Activated CD8-positive, alpha-beta memory T cell treated with anti-CD3 and anti-CD28 coated beads for 36 hours (primary cell): ENCODE measurements at regions not wholly inside any gene's neighbourhood (a gene's known extent, or its start where the extent isn't known, plus 50 kb on each side); places are given as distances from the start of the nearest gene placed in this dataset.

Experiments used
- CTCF ChIA-PET: fragments of 350-600 bp; sonication (Branson Sonifier 250); formaldehyde crosslinking; loops from one replicate; lab custom pipeline; 2021; ENCODE audit warnings: antibody characterized with exemption; lab: Charles Lee
- POLR2A ChIA-PET: fragments of 350-600 bp; sonication (Branson Sonifier 250); formaldehyde crosslinking; loops from one replicate; lab custom pipeline; 2021; ENCODE audit warnings: antibody characterized with exemption; lab: Charles Lee

DNA sequence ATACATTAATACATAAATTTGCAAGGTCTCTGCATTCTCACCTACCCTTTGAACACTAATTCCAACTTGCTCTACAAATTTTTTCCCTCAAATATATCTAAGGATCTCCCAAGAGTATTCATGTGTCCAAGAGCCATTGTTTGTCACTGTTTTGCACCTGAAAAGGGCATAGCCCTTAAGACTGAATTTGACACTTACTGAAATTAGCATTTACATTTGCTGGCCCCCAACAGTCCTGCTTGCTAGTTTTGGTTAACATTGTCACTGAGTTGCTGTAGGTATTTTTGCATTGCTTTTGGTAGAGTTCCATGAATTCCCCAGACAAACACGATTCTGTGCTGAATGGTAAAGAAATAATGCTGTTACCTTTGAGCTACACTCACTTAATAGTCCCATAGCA lies 57.3 kb downstream of the KCNA4 start:
- ChIA-PET POLR2A (no interaction called here), CTCF (no interaction called here)

DNA sequence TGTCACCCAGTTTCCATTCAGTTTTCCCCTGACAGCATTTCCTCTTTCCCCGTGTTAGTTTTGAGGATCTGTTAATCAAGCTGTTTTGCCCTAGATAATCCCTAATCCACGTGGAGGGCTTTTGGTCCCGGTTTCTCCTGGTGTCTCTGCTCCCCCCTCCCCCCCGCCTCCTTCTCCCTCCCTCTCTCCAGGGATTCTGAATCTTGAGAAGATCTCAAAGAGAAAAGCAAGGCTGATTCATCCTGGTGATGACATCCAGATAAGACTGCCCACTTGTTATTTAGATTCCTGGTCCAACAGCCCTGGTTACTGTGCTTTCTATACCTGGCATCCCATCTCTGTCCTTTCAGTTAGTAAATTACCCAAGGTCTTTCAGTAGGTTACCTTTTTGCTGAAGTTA lies 59.4 kb downstream of the KCNA4 start:
- POLR2A ChIA-PET = no interaction called here

DNA sequence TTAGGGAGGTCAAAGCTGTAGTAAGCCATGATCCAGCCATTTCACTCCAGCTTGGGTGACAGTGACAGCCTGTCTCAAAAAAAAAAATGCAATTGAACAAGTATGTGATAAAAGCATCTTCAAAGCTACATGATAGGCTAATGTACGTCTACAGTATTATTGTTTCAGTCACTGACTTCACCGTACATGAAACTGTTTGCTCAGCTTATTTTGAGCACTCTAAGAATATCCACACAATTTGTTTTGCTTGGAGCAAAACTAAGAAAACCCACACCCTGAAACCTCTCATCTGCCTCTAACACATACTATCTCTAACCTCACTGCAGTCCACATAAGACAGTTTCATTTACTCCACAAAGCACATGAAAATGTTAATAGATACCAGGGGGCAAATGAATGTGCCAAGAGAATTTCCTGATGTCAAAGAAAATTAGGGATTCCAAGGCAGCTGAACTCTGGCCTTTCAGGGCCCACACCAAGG lies 60.7 kb downstream of the KCNA4 start:
- POLR2A ChIA-PET = no interaction called here
- CTCF ChIA-PET = no interaction called here

More for the DNA sequence above, 59.4 kb downstream of the KCNA4 start:
- CTCF ChIA-PET = no interaction called here

DNA sequence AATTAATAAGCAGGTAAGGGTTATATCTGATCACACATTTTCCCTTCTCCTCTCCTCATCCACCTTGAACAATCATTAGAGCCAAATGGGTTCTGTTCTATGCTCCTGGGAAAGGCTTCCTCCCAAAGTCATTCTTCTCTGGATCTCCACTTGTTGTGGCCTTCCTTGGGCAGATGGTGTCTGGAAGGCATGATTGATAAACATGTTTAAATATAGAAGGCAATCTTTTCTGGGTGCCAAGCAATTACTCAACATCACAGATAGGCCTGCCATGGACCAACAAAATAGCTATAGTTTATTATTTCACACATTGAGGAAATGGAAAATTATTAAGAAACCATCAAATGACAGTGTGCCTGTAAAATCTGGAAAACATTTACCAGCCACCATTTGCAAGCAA lies 73.5 kb downstream of the KCNA4 start:
- CTCF ChIA-PET = no interaction called here
- POLR2A ChIA-PET = no interaction called here

DNA sequence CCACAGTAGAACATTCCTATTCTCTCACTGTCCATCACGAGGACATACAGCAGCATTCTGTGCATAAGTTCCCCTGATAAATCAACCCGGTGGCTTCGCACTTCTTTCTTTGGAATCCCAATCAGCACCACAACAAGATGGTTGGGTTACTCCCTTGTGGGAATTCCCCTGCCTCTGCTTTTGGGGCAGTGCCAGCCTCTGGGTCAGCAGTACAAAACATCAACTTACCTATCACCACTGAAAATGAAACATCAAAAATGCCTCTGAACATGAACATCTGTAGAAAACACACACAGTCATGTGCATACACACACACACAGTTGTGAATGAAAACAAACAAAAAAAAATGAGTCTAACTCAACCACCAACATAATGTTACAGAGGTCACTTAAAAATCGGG lies 79.3 kb downstream of the KCNA4 start:
- CTCF ChIA-PET = no interaction called here
- POLR2A ChIA-PET = no interaction called here

DNA sequence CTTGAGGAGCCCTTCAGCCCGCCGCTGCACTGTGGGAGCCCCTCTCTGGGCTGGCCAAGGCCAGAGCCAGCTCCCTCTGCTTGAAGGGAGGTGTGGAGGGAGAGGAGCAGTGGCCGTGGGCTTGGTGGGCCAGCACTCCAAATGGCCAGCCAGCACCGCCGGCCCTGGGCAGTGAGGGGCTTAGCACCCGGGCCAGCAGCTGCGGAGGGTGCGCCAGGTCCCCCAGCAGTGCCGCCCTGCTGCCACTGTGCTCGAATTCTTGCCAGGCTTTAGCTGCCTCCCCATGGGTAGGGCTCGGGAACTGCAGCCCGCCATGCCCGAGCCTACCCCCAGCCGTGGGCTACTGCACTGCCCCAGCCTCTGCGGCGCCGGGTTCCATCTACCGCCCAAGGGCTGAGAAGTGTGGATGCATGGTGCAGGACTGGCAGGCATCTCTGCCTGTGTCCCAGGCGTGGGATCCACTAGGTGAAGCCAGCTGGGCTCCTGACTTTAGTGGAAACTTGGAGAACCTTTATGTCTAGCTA lies 82.7 kb downstream of the KCNA4 start:
- POLR2A ChIA-PET = no interaction called here
- CTCF ChIA-PET = no interaction called here

DNA sequence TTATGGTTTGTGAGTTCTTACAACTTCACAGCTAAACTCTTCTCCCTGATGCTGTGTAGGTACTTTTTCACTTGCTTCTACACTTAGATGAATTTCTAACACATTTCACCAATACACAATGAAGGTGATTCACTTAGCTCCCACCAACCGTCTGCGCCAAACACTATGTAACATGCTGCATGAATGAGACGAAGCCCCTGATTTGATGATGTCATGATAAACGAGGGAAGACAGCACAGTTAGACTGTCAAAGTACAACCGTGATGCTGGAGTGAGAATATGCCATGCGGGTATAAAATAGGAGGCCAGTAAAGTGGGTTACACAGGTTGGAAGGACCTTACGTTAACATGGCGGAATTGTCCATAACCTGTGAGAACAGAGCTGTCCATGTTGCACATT lies 100.8 kb downstream of the KCNA4 start:
- POLR2A ChIA-PET = no interaction called here
- CTCF ChIA-PET = no interaction called here

DNA sequence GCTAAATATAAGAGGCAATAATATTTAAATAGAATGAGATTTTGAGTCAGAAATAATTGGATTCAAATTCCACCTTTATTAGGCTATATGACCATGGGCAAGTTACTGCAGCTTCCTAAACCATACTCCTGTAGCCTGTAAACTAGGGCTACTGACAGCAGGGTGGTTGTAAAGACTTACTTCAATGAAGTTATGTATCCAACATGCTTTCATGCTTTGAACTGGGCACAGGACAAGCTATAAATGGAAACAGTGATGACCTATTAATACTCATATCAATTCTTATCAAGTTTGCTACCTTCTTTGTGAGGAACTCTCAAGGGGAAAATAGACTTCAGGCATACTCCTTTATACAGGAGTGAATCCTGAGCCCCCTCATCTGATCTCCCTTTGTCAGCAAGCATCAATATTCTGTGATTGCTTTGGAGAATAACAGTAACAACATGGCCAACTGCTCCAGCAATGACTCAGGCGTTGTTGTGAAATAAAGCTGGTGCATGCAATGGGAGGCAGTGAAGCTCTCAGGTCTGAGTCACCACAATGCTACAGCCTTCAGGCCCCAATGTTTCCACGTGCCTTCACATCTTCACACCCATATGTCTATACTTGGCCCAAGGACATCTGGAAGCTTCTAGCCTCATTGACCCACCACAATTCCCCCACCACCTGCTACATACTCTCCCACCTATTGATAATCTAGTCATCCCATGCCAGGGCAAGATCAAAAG lies 102.5 kb downstream of the KCNA4 start:
- ChIA-PET CTCF (no interaction called here), POLR2A (no interaction called here)

DNA sequence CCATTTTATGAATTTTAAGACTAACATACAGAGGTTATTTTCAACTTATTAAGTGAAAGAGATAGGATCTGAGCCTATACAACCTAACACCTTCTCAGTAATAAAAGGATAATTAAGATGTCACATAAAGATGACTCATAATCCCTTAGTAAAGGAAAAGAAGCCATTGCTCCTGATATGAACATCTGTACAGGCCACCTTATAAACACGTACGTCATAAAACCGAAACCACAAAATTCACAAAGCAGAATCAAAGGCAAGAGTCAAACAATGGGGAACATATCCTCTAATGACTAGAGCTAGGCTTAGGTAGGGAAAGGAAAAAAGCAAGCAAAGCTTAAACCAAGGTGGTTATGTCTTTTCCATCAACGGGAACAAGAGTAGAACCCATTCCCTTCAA lies 103.5 kb downstream of the KCNA4 start:
- ChIA-PET POLR2A (no interaction called here), CTCF (no interaction called here)

DNA sequence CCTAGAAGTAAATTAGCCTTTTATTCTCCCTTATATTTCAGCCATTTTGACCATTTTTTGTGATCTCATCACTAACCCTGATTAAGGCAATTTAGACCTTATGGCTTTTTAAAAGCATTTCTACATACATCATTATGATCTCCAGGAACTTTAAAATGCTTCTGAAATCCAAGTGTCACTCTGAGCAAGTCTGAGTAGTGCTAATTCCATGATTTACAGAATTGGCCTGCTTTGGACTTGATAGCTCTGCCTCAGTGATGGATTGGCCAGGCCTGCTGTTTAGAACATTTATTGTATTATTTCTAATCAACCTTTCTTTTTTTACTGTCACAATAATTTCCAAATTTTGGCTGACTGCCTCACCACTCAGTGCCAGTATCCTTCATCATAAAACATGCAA lies 116.4 kb downstream of the KCNA4 start:
- POLR2A ChIA-PET = no interaction called here
- CTCF ChIA-PET = no interaction called here

DNA sequence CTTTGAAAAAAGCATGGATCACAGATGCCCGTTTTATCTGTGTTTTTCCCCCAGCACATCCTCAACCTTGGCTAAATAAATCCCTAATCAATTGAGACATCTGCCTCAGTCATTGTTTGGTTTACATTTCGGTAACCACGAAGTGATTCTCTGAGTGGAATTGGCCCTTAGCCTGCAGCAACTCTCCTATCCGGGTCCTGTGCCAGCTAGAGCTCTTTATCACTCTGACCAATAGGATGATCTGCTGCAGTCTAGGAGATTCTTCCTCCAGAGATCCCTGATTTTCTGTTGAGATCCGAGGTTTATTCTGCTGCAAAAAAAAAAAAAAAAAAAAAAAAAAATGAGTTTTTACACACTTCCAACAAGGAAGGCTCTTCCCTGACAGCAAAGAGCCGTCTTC lies 137.3 kb downstream of the KCNA4 start:
- ChIA-PET CTCF (interaction anchor here (0.7 kb wide), 1 partner anchor 70 kb away, joined by 3 read pairs; no protein-coding TSS in a partner anchor), POLR2A (no interaction called here)

DNA sequence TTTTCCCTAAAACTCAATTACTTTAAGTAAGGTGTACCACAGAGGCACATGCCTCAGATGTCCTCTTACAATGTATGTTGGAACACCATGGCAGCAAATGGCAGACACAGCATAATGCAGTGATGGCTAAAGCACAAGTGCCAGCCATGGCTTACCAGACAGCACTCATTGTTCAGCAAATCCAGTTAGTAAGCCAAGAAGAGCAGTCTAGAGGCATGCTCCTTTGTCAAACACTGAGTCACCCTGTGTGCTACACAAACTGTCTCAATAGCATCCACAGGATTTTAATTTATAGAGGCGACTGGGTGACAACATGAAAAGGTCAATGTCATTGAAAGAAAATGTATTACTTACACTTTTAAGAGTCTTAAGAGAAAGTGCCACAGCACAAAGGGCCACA lies 140.6 kb downstream of the KCNA4 start:
- ChIA-PET POLR2A (no interaction called here), CTCF (no interaction called here)

DNA sequence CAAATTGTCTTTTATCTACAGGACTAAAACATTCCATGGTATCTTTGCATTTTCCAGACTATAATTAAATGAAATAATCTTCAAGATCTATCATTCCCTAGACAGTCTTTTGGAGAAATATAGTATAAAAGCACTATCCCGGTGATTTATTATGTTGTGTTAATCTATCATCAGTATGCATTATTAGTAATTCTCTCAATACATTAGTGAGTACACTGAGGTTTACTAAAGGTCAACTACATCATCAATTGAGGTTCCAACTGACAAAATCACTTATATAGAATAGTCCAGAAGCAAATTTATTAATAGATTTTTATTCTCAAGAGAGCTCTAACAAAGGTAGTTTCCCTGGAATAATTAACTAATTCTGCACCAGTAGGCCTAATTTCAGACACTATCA lies 169.6 kb downstream of the KCNA4 start:
- CTCF ChIA-PET = no interaction called here
- POLR2A ChIA-PET = no interaction called here

DNA sequence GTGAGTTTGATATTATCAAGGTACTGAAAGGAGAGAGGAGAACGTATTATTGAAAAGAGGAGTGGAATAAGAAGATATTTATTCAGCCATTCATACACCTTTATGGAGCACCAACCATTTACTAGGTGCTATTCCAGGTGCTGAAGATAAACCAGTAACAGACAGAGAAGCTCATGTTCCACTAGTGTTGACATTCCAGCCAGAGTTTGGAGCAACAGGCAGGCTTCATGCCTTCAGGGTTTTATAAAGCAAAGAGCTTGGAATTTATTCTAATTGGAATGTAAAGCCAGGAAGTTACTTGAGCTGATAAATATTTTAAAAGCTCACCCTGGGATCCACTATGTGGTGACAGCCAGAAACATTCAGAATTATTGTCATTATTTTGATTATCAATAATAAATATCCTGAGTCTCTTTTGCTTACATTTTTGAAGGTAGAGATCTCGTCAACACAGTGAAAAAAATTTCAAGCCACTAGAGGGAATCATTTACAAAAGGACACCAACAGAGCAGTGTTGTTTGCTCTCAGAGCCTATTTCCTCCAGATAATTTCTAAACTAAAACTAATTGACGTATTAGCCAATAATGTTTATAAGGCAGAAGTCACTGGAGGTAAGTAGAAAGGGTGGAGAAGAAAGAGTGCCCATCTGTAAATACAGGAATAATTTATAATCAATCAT lies 172.0 kb downstream of the KCNA4 start:
- ChIA-PET POLR2A (no interaction called here), CTCF (no interaction called here)

DNA sequence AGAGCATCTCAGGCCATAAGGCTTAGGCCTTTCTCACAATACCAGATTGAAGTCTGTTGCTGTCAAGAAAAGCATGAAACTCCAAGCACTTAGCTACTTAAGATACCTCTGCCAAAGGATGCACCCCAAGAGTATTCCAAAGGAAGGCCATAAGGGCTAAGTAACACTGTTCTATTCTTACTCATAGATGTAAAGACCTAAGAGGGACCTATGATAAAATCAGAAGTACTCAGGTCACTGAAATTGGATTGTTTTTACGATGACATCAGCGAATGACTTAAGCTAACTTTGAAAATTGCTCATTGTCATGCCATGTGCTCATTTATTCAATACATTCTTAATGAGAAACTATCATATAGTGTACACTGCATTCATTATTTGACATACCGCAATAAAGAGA lies 172.8 kb downstream of the KCNA4 start:
- POLR2A ChIA-PET = no interaction called here

DNA sequence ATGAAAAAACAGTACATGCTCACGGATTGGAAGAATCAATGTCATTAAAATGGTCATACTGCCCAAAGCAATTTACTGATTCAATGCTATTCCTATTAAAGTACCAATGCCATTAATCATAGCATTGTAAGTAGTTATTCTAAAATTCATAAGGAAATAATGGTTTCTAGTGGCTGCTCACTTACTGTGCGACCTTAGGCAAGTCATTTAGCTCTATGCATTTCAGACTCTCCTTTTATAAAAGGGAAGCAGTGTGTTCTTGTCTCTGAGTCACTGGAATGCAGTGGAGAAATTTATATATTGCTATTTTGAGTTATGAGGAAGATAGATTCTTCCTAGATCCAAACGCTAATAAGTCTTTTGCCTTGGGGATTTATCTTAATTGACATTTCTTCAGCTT lies 174.8 kb downstream of the KCNA4 start:
- ChIA-PET CTCF (no interaction called here), POLR2A (no interaction called here)

More for the DNA sequence above, 172.8 kb downstream of the KCNA4 start:
- CTCF ChIA-PET = no interaction called here

DNA sequence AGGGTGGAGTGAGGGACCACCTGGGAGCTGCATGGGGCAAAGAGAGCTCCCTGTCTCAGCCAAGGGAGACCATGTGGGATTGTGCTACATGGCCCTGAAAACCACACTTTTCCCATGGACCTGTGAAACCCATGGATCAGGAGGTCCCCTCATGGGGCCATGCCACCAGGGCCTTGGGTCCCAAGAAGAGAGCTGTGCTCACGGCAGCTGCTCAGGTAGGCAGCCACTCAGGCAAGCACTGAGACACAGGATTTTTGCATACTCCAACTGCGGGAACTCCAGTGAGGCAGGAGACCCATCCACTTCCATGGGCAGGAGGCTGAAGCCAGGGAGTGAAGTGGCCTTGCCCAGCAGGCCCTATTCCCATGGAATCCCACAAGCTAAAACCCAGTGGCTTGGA lies 190.0 kb downstream of the KCNA4 start:
- POLR2A ChIA-PET = no interaction called here
- CTCF ChIA-PET = no interaction called here

DNA sequence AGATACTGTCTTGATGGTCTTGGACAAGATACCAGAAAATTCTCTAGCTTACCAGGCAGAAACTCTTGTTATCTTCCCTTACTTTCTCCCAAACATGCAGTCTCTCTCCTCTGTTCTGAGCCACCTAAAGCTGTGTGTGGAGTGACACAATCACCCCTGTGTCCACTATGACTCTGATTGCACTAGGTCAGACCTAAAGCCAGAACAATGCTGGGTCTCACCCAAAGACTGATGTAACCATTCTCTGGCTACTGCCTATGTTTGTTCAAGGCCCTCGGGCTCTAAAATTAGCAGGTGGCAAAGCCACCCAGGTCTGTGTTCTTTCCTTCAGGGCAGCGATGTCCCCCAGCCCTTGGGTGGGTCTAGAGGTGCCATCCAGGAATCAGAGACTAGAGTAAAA lies 200.5 kb downstream of the KCNA4 start:
- ChIA-PET CTCF (no interaction called here), POLR2A (no interaction called here)

DNA sequence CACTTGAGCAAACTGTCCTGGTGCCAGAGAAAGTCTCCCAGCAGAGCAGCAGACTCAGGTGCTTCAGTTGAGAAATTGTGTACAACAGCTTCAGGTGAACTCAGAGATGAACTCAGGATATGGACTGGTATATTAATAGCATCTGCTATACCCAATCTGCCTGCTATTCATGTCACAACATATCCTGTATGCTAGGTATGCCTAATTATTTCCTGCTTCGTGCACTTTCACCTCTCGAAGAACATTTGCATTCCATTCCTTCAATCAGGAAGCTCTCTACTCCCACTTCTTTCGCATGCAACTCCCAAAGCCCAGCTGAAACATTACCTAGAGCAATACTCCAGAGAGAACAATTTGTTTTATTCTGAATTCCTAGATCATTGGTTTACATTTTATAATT lies 207.7 kb downstream of the KCNA4 start:
- CTCF ChIA-PET = no interaction called here
- POLR2A ChIA-PET = no interaction called here

DNA sequence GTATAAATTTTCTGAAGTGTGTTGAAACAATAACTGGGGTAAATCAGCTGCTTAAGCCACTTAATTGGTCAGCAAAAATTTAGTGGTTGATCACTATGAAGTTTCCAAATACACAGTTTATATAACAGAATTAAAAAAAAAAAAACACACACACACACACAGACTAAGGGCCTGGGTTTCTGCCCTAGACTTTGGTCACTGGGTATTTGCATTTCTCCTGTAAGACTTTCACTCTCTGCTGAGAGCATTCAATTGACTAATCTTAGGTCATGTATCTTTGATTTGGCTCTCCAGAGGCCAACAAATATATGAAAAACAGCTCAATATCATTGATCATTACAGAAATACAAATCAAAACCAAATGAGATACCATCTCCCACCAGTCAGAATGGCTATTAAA lies 214.3 kb downstream of the KCNA4 start:
- POLR2A ChIA-PET = no interaction called here
- CTCF ChIA-PET = no interaction called here

DNA sequence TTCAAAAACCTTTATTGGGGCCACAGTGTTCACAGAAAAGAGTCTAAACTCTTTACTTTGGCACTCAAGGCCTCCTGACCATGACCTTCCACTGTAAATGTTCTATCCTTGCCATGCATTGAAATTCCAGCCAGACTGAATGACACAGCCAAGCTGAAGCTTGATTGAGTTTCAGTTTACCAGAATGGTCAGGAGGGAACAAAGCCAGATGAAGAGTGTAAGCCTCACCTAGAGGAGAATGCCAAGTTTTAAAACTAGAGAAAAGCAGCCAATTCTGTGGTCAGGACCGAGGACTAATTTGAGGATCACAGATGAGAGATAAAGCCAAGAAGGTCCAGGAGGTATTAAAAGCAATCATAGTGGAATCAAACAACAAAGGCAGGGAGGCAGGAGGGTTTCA lies 215.3 kb downstream of the KCNA4 start:
- ChIA-PET POLR2A (no interaction called here), CTCF (no interaction called here)
